GM10266 (cell line): ENCODE measurements at regions not wholly inside any gene's neighbourhood (a gene's known extent, or its start where the extent isn't known, plus 50 kb on each side); places are given as distances from the start of the nearest gene placed in this dataset.

Source experiments
- DNase-seq: peaks from one replicate; pipeline ENCODE4 v3.0.0; 2012; ENCODE audit errors: extremely low spot score
- TF ChIP-seq, protein P1 (sequence below): IDR thresholded peaks from 2 replicates; pipeline ENCODE4 v1.5.1; 2012; ENCODE audit warnings: mild to moderate bottlenecking, low read depth; ENCODE audit not compliant: control insufficient read depth, insufficient read depth; ENCODE audit errors: missing control alignments

DNA sequence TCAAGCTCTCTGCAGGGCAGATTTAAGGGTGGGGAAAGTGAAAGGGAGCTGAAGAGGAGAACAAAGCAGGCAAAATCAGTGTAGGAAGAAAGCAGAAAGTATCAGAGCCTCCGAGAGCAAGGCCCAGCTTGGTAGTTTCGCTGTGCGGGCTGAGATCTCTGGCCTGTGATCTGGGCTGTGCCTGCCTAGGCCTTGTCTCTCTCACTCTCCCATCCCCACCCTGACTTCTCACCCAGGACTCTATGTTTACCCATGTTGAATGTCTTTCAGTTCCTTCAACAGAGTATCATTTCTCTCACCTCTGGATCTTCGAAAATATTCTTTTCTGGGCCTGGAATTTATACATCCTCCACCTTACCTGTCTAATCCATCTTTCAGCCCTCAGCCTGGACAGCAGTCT is 391.3 kb downstream of the FOXO1 start:
- TF ChIP-seq, protein P1, sequence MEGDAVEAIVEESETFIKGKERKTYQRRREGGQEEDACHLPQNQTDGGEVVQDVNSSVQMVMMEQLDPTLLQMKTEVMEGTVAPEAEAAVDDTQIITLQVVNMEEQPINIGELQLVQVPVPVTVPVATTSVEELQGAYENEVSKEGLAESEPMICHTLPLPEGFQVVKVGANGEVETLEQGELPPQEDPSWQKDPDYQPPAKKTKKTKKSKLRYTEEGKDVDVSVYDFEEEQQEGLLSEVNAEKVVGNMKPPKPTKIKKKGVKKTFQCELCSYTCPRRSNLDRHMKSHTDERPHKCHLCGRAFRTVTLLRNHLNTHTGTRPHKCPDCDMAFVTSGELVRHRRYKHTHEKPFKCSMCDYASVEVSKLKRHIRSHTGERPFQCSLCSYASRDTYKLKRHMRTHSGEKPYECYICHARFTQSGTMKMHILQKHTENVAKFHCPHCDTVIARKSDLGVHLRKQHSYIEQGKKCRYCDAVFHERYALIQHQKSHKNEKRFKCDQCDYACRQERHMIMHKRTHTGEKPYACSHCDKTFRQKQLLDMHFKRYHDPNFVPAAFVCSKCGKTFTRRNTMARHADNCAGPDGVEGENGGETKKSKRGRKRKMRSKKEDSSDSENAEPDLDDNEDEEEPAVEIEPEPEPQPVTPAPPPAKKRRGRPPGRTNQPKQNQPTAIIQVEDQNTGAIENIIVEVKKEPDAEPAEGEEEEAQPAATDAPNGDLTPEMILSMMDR, result no peak
- no peak for DNase-seq

DNA sequence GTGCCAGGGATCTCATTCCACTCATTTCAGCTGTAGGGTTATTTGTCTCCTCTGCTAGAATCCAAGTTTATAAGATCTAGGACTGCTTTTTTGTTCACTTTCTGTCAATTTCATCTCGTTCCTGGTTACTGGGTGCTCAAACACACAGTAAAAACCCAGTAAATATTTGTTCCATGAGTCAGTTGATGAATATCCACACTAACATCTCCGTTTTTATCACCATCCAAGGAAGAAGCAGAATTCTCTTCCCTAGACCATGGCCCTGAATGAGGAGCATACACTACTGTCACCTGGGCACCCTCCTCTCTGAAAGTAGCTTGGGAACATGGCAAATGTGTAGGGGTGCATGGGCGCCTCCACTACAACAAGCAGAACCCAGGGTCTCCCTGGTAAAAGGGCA is 390.8 kb downstream of the FOXO1 start:
- TF ChIP-seq, protein P1, result no peak
- no peak for DNase-seq

DNA sequence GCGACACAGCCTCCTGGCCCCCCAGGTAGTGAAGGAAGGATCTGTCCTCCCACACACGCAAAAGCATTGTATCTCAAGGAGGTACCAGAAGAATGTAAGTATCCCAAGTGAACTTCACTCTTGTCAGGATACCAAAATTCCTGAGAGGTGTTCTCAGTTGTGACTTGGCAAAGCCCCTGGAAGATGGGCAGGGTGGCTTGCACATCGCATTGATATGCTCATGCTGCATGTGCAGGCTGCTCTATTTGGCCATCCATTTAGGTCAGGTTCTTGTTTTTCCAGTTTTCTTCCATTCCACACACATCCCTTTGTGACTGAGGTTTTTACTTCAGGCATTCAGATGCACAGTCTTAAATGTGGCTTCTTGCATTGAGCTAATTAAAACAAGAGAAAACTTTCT is 382.8 kb downstream of the FOXO1 start:
- DNase-seq, result no peak
- TF ChIP-seq, protein P1, result no peak

DNA sequence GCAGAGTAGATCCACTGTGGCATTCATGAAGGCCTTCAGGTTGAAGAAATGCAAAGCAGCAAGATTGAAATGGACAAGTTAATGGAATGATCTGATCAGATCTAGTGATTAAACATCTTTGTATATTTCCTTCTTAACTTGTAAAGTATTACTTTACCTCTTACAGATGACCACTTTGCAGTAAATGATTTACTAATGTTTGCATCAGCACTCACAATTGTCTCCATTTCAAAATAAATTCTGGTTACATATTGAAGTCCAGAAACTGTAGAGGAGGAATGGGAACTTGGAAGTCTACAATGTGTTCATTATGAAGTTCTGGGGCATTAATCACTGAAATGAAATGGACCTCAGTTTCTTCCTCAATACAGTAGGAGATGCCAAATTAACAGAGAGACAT is 380.8 kb downstream of the FOXO1 start:
- no peak for DNase-seq
- TF ChIP-seq, protein P1, result no peak

DNA sequence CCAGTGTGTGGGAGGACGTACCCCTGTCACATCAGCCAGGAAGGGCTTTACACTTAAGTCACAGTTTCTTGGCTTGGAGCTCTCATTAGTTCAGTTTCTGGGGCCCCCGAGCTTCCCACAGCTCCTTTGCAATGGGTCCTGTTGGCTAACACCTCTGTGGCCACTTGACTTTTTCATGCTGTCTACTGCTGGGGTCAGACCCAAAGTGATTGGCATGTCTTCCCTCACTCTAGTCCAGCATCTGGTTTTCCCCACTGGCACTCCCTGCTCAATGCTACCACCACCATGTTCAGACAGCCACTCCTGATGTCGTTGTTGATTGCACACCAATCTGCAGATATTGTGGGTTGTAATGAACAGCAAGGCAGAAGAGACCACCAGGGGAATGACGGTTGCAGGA is 379.0 kb downstream of the FOXO1 start:
- TF ChIP-seq, protein P1, result no peak
- no peak for DNase-seq

DNA sequence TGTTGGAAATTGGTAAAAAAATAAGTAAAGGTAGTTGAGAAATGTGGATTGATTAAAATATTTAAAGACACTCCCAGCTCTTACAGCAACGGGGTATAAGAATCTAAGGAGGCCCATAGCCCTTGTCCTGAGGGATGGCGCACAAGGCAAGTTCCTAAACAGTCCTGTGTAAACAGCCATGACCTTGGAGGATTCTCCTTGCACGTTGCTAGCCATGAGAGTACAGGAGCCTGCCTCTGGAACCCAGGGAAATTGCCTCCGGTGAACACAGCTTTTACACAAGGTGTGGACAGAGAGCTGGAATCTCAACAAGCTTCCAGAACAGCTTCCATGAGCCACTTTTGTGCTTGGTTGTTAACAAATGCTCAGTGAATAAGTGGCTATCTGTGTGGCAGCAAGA is 378.2 kb downstream of the FOXO1 start:
- TF ChIP-seq, protein P1, result no peak
- DNase-seq, result no peak

DNA sequence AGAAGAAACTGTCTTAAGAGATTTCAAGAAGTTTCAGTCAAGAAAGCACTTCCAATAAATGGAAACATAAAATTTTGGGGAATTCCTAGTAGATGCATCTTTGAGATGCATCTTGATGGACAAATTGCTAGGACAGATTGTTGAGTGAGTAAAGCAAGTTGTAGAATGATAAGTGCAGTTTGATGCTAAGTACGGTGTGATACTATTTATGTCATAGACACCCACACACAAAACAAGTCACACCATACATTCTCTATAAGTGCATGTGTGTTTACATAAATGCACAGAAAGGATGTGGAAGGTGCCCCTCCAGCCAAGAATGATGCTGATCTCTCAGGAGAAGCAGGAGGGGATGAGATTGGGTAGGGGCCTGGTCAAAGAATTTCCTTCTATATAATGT is 375.7 kb downstream of the FOXO1 start:
- no peak for DNase-seq
- TF ChIP-seq, protein P1, result no peak
